CD4-positive, alpha-beta T cell treated with Interferon alpha-2 for 1 hour (primary cell): ENCODE measurements at regions not wholly inside any gene's neighbourhood (a gene's known extent, or its start where the extent isn't known, plus 50 kb on each side); places are given as distances from the start of the nearest gene placed in this dataset.

Source experiments
- DNase-seq, 2 donors: peaks; one replicate each; pipeline ENCODE4 v3.0.0-alpha.2; 2020 to 2022

DNA sequence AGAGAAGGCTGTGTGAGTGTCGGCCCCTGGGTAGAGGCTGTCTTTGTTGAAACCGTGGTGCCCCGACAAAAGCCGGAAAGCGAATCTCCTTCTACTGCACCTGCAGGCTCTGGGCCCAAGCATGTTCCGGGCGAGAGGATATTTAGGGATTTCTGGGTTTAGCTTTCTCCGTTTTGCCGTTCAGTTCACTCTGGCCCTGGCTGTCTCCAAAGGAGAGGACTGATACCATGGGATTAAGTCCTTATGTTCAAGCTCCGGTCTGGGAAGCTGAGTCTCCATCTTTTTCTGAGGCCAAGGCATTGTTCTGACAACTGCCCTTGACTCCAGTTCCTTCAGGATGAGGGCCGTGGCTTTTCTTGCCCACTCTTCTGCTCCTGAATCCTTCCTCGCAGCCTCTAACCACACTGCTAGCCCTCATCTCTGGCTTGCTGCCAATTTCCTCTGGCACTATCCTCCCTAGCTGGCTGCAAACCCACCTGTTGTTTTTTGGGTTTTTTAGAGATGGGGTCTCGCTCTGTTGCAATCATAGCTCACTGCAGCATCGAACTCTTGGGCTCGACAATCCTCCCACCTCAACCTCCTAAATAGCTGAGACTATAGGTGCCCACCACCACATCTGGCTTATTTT lies 206.8 kb downstream of the SKIDA1 start:
- no peak for DNase-seq

DNA sequence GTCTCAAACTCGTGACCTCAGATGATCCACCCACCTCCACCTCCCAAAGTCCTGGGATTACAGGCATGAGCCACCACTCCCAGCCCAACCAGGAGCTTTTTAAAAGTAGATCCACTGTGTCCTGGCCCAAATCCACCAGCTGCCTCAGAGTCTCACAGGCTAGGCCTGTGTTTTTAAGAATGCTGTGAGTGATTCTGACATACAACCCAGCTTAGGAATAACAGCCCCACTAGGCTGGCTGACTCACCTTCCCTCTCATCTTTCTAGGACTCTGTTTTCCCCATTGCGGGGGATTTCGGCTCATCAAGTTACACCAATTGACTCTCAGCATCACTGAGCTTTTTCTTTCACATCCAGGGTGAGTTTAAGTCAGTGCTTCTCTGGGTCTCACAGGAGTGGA lies 207.6 kb downstream of the SKIDA1 start:
- no peak for DNase-seq

DNA sequence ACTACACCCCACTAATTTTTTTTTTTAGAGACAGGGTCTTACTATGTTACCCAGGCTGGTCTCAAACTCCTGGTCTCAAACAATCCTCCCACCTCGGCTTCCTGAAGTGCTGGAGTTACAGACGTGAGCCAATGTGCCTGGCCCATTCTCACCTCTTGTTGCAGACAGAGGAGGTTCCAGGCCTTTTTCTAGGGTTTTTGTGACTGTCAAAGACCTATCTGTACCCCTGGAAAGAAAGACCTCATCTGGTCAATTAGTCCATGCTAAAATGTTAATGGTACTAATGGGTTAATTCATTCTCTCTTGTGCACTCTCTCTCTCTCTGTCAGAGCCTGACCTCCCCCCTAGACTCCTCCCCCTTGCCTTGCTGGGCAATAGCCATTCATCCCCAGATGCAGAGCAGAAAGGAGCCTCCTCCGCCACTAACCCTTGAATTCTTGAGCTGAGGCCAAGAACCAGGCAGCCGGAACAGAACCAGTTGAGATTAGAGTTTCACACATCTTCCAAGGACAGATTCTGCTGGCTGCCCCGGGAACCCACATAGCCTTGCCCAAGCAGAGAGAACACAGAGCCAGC lies 209.7 kb downstream of the SKIDA1 start:
- DNase-seq, result no peak

DNA sequence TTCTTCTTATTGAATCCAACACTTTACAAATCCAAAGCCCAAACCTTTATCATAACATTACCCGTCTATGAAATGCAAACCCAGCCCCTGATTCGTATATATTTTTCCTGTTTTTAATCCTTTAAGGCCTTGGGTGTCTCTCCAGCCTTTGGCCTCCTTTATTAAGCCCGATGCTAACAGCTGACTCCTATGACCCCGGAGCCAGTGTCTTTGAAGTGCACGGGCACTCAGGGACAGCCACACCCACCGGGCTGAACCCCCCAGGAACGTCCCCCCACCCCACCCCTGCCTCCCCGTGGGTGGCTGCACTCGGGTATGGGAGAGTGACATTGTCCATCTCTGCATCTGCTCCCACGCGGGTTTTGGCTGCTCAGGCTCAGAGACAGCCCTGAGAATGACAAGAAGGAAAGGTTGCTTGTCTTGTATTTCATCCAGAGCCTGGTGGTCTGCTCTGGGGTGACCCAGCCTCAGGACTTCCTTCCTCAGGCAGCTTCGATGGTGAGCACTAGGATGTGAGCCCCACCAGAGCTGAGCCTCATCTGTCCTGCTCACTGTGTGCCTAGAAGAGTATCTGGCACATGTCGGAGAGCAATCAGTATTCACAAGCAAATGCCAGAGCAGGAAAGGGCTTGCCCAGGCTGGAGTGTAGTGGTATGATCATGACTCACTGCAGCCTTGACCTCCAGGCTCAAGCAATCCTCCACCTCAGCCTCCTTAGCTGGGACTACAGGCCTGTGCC lies 210.4 kb downstream of the SKIDA1 start:
- no peak for DNase-seq

DNA sequence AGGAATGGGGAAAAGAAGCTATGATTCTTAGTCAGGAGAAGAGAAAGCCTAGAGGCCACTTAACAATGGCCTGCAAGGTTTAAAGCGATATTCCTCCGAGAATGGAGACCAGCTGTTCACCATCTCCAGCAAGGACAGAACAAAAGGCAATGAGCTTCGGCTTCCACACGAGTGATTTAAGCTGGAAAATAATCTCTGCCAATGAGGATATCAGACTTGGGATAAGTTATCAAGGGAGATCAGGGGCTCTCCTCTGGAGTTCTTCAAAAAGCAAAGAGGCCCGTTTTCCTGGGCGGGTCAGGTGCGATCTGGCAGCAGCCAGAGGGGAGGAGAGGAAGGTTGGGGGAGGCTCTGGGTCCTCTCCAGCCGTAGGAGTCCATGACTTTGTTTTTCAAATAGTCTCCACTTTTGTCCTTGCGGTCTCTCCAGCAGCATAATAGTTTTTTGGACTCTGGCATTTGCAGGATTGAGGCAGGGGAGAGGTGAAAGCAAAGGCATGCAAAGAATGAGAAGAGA lies 211.3 kb downstream of the SKIDA1 start:
- no peak for DNase-seq

DNA sequence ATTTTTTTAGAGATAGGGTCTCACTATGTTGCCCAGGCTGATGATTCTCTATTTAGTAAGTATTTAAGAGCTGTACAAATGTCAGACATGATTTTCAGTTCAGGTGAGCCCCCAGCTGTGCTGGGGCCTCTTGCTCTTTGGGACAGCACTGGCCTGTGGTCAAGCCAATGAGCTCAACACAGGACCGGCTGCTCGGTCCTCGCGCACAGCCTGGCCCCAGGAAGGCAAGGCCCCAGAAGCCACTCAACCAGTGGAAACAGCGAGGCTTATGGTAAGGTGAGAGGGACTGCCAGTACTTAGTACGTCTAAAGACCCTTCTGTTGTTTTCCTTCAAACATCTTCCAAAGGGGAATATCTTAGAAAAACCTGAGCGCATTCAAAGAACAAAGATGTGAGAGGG lies 211.8 kb downstream of the SKIDA1 start:
- no peak for DNase-seq

DNA sequence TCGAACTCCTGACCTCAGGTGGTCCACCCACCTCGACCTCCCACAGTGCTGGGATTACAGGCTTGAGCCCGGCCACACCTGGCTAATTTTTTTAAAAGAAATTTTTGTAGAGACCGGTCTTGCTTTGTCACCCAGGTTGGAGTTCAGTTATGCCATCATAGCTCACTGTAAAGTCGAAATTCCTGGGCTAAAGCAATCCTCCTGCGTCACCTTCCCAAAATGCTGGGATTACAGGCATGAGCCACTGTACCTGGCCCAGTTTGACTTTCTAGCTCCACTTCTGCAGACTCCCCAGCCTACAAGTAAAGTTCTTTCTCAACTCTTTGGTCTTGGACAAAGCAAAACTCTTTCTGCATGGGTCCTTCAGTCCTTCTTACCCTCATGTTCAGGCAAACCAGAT lies 214.1 kb downstream of the SKIDA1 start:
- no peak for DNase-seq

DNA sequence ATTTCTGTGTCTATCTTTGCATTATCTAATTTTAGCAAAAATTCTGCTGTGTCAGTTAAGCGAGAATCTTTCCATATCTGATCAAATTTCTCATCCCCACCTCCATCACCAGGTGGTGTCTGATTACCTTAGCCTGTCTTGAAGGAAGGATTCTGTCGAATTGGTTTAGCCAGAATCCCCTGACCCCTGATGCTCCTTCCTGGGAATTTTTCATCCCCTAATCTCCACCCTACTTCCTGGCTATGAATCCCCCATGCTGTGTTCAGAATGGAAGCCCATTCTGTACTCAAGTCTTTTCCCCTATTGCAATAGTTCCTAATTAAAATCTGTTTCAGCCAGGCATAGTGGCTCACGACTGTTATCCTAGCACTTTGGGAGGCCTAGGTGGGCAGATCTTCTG lies 216.1 kb downstream of the SKIDA1 start:
- DNase-seq, result no peak

DNA sequence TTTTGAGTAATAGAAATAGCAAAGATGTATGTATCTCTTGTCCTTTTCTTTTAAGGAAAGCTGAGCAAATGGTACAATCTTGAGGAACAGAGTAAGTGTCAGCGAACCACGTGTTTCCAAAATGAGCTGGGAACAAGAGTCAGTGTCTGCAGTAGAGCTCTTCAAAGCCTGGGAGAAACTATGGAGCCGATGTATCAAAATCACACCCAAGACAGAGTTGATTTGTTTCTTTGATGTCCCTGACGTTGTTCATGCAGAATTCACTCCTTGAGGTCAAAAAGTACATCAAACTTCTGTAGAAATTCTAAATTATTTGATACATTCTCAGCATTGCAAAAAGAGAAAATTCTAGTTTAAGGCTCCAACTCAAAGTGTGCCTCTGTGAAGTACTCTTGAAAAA lies 216.5 kb downstream of the SKIDA1 start:
- no peak for DNase-seq

DNA sequence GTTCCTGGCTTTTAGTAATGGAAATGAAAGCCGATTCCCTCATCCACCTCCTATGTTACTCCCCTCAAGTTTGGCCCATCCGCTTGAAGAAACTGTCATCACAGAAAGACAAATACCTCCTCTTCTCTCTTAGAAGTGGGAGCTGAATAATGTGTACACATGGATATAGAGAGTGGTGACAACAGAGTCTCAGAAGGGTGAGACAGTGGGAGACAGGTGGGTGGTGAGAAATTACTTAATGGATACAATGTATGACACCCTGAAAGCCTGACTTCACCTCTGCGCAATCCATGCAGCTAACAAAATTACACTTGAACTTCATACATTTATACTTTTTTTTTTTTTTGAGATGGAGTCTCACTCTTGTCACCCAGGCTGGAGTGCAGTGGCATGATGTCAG lies 217.5 kb downstream of the SKIDA1 start:
- no peak for DNase-seq

DNA sequence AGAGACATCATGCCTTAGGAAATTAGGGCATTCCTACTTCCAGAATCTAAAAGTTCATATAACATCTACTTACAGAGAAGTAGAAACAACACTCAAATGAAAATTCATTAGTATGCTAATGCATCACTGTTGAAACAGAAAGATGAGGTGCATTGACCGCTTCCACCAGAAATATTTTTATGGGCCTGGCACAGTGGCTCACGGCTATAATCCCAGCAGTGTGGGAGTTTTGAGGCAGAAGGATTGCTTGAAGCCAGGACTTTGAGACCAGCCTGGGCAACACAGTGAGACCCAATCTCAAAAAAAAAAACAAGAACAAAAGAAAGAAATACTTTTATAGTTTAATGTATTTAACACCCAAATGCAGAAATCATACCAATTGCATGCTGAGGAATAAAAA lies 220.9 kb downstream of the SKIDA1 start:
- no peak for DNase-seq

DNA sequence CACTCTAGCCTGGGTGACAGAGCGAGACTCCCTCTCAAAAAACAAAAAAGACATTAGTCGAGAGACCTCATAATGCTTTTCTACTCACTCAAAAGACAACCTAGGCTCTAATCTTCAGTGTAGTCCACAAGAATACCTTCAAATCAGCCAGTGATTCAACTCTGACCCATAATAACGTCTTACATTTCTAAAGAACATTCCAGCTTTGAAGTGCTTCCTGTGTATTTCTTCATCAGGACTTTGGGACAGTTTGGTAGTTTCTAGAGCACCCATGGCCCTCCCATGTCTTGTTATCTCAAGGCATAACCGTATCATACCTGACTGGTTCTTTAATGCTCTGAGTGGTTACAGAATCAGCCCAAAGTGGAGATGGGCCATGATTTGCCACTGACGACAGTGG lies 221.3 kb downstream of the SKIDA1 start:
- no peak for DNase-seq

DNA sequence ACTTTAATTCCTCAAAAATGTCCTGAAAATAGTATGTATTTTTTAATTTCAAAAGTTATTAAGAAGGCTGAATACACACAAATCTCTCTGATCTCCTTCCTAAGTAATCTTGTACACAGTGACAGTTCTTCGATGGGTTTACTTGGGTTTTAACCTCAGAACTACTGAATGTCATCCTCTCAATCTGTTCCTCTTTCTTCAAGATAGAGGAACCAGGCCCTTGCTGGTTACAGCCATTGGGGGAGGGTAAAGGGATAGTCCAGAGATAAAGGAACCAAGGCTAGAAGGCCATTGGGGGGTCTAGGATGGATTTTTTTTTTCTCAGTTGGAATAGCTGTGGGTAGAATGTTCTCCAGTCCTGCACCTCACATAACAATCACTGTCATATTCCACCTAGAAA lies 224.9 kb downstream of the SKIDA1 start:
- peak in 1 of 2 donors; percentile 2 for DNase-seq

DNA sequence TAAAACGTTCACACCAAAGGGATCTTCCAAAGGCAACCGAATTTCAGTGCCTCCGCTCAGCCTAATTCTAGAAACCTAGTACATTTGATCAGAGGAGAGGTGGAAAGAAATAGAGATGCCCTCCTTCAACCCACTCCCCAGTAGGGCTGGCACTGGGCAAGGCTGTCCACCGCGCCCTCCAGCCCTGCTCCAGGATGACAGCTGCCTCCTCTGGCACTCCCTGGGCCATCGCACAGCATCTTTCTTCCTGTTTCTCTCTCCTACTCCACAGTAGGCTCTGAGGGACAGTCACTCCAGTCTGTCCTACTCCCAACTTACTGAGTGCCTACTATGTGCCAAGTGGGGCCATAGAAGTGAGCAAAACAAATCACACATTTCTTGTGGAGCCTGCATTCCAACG lies 226.2 kb downstream of the SKIDA1 start:
- DNase-seq, result no peak

DNA sequence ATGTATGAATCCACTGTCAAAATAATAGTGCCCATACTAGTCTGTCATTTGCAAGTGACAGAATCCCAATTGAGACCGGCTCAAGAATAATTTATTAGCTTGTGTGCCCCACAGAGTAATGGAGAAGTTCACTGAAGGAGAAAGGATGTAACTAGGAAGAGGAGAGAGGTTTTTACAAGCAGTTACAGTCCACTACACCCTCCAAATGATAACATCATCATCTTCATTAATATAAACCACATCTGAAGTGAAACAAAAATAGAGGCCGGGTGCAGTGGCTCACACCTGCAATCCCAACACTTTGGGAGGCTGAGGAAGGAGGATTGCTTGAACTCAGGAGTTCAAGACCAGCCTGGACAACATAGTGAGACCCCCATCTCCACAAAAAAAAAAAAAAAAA lies 226.8 kb downstream of the SKIDA1 start:
- no peak for DNase-seq

DNA sequence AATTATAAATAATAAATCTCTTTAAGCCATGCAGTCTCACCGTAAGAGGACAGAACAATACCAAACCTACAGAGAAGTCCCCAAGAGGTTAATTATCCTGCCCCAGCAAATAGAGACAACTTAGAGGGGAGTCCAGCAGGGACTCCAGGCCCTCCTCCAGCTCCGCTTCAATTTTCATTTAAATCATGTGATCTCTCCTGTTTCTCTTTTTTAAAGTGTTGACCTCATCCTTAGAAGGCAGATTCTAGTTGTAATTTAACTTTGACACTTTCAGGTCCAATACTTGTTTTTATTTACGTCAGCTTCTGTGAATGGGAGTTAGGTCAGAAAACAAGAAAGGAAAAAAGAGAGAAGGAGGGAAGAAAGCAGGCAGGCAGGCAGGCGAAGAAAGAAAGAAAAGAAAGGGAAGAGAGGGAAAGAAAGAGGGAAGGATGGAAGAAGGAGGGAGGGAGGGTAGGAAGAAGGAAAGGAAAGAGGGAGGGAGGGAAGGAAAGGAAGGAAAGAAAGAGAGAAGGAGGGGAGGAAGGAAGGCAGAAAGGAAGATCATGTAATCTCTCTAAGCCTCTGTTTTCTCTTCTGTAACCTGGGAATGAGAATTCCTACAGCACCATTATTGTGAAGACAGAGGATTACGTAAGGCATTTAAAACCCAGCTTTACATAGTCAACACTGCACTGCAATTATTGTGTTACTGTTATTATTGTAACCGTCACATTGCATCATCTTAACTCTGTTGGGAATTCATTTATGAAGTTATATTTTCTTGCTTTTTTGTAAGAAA lies 227.7 kb downstream of the SKIDA1 start:
- no peak for DNase-seq

DNA sequence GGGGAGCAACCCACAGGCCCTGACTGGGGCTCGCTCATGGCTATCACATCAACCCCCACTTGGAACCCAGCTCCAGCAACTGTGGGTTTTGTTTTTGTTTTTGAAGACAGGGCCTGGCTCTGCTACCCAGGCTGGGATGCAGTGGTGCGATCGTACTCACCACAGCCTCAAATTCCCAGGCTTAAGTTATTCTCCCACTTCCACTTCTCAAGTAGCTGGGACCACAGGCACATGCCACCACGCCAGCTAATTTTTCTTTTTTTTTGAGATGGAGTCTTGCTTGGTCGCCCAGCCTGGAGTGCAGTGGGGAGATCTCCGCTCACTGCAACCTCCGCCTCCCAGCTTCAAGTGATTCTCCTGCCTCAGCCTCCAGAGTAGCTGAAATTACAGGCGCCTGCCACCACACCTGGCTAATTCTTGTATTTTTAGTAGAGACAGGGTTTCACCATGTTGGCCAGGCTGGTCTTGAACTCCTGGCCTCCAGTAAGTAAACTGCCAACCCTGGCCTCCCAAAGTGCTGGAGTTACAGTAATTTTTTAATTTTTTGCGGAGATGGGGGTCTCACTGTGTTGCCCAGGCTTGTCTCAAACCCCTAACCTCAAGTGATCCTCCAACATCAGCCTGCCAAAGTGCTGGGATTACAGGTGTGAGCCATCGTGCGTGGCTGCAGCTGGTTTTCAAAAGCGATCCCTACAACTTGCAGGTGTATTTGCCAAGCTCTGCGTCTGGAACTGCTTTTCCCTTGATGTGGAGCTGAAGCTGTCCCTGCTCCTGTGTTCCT lies 228.7 kb downstream of the SKIDA1 start:
- no peak for DNase-seq

DNA sequence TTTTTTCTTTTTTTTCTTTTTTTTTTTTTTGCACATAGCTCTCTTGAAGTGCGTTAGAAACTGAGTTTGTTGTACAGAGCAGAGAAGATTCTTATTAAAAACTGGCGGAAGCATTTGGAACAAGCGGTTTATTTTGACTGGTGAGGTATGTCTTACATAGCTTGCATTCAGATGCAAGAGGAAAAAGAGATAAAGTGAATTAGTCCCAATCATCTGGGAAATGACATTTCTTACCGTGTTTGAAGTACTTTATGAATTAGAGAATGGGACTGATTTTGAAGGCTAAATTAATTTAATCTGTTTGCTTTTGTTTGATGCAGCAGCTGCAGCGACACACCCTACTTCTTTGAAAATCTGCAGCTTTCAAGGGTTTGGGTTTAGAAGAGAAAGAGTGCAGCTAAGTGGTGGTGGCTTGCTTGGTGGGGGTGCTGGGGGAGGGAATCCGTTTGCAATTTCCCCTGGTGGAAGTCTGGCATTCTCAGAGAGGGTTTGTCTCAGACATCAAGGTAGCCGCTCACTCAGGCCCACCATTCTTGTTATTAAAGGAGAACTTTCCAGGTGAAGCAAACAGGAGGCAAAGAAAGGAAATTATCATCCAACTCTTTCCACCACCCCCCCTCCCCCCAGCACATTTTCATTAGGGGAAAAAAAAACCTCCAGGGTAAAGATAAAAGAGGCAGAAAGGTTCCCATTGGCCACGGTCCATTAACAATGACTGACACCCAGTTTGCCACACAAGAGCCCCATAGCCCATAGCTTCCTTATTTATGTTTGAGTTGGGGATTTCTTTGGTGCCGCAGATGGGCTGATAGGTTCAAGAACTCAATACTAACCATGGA lies 231.7 kb downstream of the SKIDA1 start:
- DNase-seq, result no peak

DNA sequence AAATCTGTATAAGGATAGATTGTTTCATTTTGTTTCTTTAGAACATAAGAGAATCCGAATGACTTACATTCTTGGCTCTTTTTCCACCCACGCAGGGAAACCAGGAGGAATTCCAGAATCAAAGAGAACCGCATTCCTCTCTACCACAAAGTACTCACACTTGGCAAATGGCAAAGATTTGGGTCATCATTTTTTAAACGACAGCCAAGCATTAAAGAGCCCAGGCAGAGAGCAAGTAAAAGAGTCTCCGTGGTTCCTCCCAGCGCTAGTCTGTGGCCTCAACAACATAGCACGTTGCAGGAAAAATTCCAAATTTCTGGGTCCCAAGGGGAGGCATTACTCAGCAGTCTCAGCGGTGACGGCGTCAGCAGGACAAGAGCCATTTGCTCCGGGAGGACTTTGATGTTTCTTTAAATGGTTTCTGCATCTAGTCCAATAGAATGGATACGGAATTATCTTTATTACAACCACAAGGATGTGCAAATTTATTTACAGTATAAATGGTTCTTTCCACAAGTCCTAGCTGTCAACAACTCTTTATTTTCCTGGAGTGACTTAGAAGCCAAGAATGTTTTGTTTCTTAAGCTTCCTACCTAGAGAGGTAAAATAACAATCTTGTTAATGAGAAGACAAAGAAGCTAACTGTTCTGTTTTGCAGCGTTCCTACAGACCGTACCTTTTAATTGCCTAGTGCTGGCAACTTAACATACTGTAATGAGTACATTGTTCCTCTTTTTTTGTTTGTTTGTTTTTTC lies 232.5 kb downstream of the SKIDA1 start:
- no peak for DNase-seq

DNA sequence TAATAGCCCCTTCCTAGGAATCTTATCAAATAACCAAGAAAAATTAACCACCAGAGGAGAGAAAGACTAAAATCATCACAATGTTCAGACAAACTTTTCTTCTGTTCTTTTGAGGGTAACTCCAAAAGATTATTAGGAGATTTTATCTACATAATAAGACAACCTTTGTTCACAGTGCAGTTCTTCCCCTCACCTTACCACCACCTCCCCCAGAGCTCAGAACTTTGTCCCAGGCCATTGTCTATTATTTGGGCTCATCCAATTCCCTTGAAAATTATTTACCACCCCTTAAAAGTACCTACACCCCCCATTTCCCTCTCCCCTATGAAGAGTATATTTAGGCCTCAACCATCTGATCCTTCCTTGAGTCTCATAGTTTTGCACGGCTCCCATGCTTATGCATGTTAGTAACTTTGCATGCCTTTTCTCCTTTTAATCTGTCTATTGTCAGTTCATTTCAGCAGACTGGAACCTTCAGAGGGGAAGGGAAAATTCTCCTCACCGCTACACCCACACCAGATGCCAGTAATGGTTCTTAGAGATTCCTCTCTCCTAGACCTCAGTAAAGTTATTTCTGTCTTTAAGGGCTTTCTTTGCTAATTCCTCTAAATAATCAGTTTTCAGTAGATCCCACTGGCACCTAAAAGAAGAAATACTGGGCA lies 234.9 kb downstream of the SKIDA1 start:
- no peak for DNase-seq
